ENCODE measurements at regions not wholly inside any gene's neighbourhood (a gene's known extent, or its start where the extent isn't known, plus 50 kb on each side); places are given as distances from the start of the nearest gene placed in this dataset.
A peak's percentile ranks its signal among the peaks of the same experiment; 100 is the strongest.

DNA sequence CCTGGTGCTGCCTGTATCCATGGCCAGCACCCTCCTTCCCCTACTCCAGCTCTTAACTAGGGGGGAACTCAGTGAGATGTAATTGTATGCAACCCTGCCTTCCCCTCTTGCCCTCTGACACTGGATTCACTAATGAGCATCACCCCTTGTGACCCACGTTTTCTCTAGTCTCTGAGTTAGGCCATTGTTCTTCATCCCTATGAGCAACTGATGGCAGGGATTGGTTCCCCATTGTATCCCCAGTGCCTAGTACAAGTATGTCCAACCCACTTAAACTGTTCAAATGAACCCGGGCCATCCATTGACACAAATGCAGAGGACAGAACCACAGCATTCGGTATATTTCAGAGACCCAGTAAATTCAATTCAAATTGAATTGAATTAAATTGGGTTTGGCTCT lies 77.6 kb upstream of the ASTN2 start:
- intact Hi-C loops (cut with DNase I; ENCODE audit: low total_unique reads) = no loop called here
- Histone ChIP-seq H3K27me3 (no peaks in the 10 kb centered on the region), H3K4me1 (no peaks in the 10 kb centered on the region), H3K27ac (no peak overlapping the region), H3K4me3 (no peak overlapping the region), H3K36me3 (no peaks in the 10 kb centered on the region), H3K9me3 (no peaks in the 10 kb centered on the region)
- DNase-seq (ENCODE audit: low spot score in 2 of 2) = no peak
- TF ChIP-seq POLR2A (IDR thresholded peaks at IDR 0.05) (no peak), POLR2AphosphoS5 (IDR thresholded peaks at IDR 0.05) (no peak)
- TF ChIP-seq, protein P1, sequence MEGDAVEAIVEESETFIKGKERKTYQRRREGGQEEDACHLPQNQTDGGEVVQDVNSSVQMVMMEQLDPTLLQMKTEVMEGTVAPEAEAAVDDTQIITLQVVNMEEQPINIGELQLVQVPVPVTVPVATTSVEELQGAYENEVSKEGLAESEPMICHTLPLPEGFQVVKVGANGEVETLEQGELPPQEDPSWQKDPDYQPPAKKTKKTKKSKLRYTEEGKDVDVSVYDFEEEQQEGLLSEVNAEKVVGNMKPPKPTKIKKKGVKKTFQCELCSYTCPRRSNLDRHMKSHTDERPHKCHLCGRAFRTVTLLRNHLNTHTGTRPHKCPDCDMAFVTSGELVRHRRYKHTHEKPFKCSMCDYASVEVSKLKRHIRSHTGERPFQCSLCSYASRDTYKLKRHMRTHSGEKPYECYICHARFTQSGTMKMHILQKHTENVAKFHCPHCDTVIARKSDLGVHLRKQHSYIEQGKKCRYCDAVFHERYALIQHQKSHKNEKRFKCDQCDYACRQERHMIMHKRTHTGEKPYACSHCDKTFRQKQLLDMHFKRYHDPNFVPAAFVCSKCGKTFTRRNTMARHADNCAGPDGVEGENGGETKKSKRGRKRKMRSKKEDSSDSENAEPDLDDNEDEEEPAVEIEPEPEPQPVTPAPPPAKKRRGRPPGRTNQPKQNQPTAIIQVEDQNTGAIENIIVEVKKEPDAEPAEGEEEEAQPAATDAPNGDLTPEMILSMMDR (IDR thresholded peaks at IDR 0.05) = no peak

DNA sequence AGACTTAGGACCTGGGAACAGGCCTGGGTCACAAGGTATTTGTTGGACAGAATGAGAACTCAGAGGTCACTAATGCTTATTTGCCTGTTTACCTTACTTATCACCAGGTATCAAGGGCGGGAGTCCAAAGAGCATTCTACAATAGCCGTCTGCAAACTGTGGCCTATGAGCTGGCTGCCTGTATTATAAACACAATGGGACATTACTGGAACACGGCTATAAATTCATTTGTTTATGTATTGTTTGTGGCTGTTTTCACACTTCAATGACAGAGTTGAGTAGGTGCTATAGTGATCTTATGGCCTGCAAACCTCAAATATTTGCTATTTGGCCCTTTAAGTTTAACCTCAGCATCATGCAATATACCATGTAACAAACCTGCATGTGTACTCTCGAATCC lies 76.6 kb upstream of the ASTN2 start:
- TF ChIP-seq, protein P1 (IDR thresholded peaks at IDR 0.05) = no peak
- TF ChIP-seq POLR2AphosphoS5 (IDR thresholded peaks at IDR 0.05) = no peak
- TF ChIP-seq POLR2A (IDR thresholded peaks at IDR 0.05) = no peak
- Histone ChIP-seq H3K27ac (no peak overlapping the region), H3K27me3 (no peaks in the 10 kb centered on the region), H3K4me3 (no peak overlapping the region), H3K4me1 (no peaks in the 10 kb centered on the region), H3K36me3 (no peaks in the 10 kb centered on the region), H3K9me3 (no peaks in the 10 kb centered on the region)
- intact Hi-C loops (cut with DNase I; ENCODE audit: low total_unique reads) = no loop called here
- DNase-seq (ENCODE audit: low spot score in 2 of 2) = no peak

DNA sequence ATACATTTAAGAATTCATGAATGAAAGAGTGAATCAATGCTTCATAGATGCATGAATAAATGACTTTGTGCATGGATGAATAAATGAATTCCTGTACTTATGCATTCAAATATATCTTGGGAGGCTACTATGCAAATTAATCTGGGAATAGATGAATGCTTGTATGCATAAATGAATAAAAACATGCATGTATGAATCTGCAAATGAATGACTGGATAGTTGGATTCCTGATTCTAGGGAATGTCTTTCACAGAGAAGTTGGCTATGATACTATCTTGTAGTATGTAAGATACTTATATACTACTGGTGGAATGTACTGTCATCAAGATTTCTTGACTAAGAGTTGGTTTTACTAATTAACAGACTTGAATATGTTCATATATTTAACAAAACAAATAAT lies 75.3 kb upstream of the ASTN2 start:
- TF ChIP-seq POLR2A (IDR thresholded peaks at IDR 0.05) = no peak
- no peak for TF ChIP-seq POLR2AphosphoS5 (IDR thresholded peaks at IDR 0.05)
- TF ChIP-seq, protein P1 (IDR thresholded peaks at IDR 0.05) = no peak
- Histone ChIP-seq H3K9me3 (no peaks in the 10 kb centered on the region), H3K36me3 (no peaks in the 10 kb centered on the region), H3K27ac (no peak overlapping the region), H3K27me3 (peaks cover 0 to 3% of the 10 kb centered on the region in 2 donors), H3K4me3 (no peak overlapping the region), H3K4me1 (no peaks in the 10 kb centered on the region)
- no peak for DNase-seq (ENCODE audit: low spot score in 2 of 2)
- intact Hi-C loops (cut with DNase I; ENCODE audit: low total_unique reads) = no loop called here

DNA sequence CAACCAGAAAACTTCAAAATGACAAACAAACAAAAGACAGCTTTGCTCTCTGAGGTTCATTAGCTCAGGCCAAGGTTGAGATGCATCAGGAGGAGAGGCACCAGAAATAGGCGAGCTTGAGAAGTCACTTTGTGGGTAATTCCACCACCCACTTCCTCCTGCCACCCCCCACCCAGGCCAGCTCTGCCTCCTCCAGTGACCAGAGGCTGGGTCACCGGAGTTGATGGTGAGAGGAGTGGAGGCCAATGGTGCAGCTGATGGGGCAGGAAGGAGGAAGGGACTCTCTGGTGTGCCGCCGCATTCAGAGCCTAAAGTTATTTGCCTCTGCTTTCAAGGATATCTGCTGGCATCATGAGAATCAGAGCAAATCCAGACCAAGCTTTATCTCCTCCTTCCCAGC lies 73.8 kb upstream of the ASTN2 start:
- intact Hi-C loops (cut with DNase I; ENCODE audit: low total_unique reads) = no loop called here
- H3K36me3 ChIP-seq = no peaks in the 10 kb centered on the region
- DNase-seq (ENCODE audit: low spot score in 2 of 2) = no peak
- TF ChIP-seq POLR2A (IDR thresholded peaks at IDR 0.05) (no peak), POLR2AphosphoS5 (IDR thresholded peaks at IDR 0.05) (no peak)
- TF ChIP-seq, protein P1 (IDR thresholded peaks at IDR 0.05) = no peak
- no peak overlapping the region for H3K4me3 ChIP-seq
- no peak overlapping the region for H3K27ac ChIP-seq
- H3K9me3 ChIP-seq = no peaks in the 10 kb centered on the region
- no peaks in the 10 kb centered on the region for H3K4me1 ChIP-seq
- H3K27me3 ChIP-seq = peaks cover 0 to 3% of the 10 kb centered on the region in 2 donors

DNA sequence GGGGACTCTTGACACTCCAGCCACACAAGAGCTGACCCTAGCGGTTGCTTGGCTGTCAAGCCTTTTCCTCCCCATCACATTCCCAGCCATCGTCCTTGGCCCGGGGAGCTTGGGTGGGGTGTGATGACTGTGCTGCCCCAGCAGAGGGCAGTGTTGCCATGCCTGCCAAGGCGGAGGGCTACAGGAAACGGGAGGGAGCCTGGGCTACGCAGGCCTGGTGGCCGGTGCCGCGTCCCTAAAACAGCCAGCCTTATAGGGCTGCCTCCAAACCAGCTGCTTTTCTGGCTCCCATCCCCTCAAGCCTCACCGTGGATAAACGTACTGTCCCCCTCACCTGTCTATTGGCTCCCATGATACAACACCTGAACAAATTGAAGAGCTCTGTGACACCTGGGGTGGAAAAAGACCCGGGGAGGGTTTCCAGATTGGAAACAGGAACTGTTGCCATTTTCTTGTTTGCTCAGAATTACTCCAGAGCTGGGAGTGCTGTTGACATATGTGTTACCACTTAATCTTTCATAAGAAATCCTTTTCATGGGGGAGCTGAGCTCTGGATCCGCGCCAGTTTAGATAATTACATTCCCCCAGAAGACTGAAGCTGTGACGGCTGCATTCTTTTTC lies 72.8 kb upstream of the ASTN2 start:
- Histone ChIP-seq H3K36me3 (no peaks in the 10 kb centered on the region), H3K27me3 (peaks cover 0 to 3% of the 10 kb centered on the region in 2 donors), H3K4me3 (peak overlapping the region in 2 of 3 donors; percentile 11 to 44), H3K9me3 (no peaks in the 10 kb centered on the region), H3K27ac (no peak overlapping the region), H3K4me1 (no peaks in the 10 kb centered on the region)
- DNase-seq (ENCODE audit: low spot score in 2 of 2) = peak; percentile 34 to 71
- intact Hi-C loops (cut with DNase I; ENCODE audit: low total_unique reads) = no loop called here
- TF ChIP-seq POLR2AphosphoS5 (IDR thresholded peaks at IDR 0.05) (no peak), POLR2A (IDR thresholded peaks at IDR 0.05) (no peak)
- TF ChIP-seq, protein P1 (IDR thresholded peaks at IDR 0.05) = peak; percentile 44 to 78 (median 77)
